VCaP (cell line): ENCODE measurements at regions not wholly inside any gene's neighbourhood (a gene's known extent, or its start where the extent isn't known, plus 50 kb on each side); places are given as distances from the start of the nearest gene placed in this dataset.

Experiments
- H3K27ac ChIP-seq: fragments of 450-650 bp; 2 replicates; pipeline ENCODE4 v1.5.1; 2017
- TF ChIP-seq, protein P1 (sequence below): fragments of 450-650 bp; conservative IDR thresholded peaks from 2 replicates; pipeline ENCODE4 v1.5.1; 2017; ENCODE audit warnings: mild to moderate bottlenecking, moderate library complexity

DNA sequence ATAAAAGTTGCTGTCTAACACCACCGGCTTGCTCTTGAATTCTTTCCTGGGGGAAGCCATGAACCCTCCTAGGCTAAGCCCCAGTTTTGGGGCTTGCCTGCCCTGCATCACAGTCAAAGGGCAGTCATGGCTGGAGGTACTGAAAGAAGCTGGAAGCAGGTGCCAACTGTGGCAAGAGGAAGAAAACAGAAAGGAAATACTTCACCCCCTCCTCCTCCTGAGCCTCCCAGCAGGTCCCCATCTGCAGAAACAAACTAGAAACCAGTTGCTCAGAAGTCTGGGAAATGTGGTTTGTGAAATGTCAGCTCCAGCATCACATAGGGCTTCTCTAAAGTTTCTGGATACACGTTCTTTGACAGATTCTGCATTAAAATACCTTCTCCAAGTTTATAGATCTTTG, 150.0 kb upstream of the PSMD7 start:
- TF ChIP-seq, protein P1, sequence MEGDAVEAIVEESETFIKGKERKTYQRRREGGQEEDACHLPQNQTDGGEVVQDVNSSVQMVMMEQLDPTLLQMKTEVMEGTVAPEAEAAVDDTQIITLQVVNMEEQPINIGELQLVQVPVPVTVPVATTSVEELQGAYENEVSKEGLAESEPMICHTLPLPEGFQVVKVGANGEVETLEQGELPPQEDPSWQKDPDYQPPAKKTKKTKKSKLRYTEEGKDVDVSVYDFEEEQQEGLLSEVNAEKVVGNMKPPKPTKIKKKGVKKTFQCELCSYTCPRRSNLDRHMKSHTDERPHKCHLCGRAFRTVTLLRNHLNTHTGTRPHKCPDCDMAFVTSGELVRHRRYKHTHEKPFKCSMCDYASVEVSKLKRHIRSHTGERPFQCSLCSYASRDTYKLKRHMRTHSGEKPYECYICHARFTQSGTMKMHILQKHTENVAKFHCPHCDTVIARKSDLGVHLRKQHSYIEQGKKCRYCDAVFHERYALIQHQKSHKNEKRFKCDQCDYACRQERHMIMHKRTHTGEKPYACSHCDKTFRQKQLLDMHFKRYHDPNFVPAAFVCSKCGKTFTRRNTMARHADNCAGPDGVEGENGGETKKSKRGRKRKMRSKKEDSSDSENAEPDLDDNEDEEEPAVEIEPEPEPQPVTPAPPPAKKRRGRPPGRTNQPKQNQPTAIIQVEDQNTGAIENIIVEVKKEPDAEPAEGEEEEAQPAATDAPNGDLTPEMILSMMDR, result no peak
- H3K27ac ChIP-seq, result no peak overlapping the region

DNA sequence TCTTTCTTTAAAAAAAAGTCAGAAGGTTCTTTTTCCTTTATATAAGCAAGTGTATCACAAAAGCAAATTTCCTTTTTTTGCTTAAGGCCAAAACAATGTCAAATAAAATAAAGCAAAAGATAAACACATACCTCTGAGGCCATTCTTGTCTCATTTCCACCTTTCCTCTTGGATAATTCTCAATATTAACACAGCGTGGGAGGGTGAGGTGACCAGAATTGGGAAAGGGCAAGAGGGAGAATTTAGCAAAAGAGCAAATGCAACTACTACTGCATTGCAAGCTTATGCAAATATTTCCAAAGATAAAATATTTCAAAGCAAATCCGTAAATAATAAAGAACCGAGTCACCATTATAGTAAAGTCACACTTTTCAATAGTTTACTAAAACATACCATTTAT, 153.4 kb upstream of the PSMD7 start:
- H3K27ac ChIP-seq, result no peak overlapping the region
- TF ChIP-seq, protein P1, result no peak

DNA sequence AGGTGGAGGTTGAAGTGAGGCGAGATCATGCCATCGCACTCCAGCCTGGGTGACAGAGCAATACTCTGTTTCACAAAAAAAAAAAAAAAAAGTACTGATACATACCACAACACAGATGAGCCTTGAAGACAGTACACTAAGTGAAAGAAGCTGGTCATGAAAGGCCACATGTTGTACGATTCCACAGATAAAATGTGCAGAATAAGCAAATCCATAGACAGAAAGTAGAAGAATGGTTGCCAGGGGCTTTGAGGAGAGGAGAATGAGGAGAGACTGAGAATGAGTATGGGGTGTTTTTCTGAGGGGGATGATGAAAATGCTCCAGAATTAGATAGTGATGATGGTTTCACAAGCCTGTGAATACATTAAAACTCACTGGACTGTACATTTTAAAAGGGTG, 155.6 kb upstream of the PSMD7 start:
- TF ChIP-seq, protein P1, result no peak
- H3K27ac ChIP-seq, result no peak overlapping the region

DNA sequence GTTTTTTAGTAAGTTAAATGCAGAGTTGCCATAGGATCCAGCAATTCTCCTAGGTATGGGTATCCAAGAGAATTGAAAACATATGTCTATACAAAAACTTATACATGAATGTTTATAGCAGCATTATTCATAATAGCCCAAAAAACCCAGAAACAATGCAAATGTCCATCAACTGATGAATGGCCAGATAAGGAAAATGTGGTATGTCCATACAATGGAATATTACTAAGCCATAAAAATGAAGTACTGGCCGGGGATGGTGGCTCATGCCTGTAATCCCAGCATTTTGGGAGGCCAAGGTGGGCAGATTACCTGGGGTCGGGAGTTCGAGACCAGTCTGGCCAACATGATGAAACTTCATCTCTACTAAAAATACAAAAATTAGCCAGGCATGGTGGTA, 156.1 kb upstream of the PSMD7 start:
- TF ChIP-seq, protein P1, result no peak
- H3K27ac ChIP-seq, result no peak overlapping the region

DNA sequence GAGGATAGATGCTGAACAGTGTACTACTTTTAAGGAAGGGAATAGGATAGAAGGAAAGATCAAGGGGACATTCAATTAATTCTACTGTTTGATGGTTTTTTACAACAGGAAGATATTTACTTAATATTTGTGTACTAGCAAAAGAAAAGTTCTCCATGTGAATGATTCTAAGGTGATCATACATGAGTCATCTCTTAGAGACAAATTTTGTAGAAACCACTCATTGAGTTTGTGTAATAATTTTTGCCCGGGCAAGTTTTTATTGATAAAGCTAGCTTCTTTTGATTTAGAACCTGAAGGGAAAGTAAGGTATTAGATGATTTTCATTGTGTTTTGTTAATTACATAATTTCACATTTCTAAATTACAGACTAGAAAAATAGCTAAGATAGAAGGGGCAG, 172.8 kb upstream of the PSMD7 start:
- TF ChIP-seq, protein P1, result no peak

DNA sequence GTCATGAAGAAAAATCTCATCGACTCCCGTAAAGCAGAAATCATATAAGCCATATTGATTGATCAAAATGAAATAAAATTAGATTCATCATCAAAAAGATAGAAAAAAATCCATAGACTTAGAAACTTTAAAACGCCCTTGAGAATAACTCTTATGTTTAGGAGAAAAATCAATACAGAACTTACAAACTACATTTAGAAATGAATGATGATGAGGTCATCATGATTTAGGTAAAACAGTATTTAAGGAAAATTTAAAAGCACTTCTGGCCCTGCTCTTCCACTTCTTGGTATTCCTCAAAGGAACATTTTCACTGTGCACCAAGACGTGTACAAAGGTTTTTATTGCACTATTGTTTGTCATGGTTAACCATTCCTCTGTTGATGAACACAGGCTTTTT, 173.4 kb upstream of the PSMD7 start:
- no peak overlapping the region for H3K27ac ChIP-seq
- TF ChIP-seq, protein P1, result no peak

More for the DNA sequence above, 172.8 kb upstream of the PSMD7 start:
- no peak overlapping the region for H3K27ac ChIP-seq

DNA sequence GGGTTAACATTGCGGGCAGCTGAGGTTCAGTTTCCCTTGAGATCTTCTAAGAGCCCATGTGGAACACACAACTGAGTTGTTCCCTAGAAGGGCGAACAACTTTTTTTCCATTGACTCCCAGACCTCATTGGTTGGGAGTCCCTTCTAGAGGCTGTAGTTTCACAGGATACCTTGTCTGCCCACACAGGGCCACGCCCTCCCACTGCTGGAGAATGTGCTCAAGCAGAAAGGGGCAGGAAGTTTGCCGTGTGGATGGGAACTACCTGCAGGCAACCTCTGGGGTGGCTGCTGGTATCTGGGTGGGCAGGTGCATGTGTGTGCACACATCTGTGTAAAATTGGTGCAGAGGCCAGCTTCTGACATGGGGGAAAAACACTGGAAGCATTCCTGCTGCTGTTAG, 178.8 kb upstream of the PSMD7 start:
- TF ChIP-seq, protein P1, result no peak
- no peak overlapping the region for H3K27ac ChIP-seq

DNA sequence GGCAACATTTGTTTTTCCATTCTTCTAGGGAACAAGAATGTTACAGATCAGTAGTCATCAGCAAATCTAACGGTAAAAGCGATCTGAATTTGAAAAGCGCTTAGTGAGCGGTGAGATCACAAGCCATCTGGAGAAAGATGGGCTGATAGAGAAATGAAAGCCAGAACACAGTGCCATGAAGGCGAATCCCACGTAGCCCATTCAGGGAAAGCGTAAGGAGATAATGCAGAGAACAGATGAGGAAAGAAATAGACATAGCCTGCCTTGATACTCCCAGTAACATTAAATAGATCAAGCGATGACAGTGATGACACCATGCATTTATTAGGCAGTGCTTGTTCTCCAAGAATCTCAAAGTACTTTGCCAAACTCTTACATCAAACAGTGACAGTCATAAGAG, 183.1 kb upstream of the PSMD7 start:
- no peak overlapping the region for H3K27ac ChIP-seq
- TF ChIP-seq, protein P1, result no peak
